G401 (cell line): ENCODE measurements at regions not wholly inside any gene's neighbourhood (a gene's known extent, or its start where the extent isn't known, plus 50 kb on each side); places are given as distances from the start of the nearest gene placed in this dataset.
"Not testable (repeated sequence)": the region's sequence is repeated elsewhere in the genome, so short reads cannot be mapped to it uniquely, and the experiment has no call there.

Experiments
- DNase-seq: peaks from one replicate; pipeline ENCODE4 v3.0.0-alpha.2; 2015; ENCODE audit warnings: low spot score
- in situ Hi-C: cut with HindIII; loops from 2 replicates; pipeline ENCODE4 v1.10.0; 2016; ENCODE audit warnings: low sequenced_read_pairs, mixed read lengths

DNA sequence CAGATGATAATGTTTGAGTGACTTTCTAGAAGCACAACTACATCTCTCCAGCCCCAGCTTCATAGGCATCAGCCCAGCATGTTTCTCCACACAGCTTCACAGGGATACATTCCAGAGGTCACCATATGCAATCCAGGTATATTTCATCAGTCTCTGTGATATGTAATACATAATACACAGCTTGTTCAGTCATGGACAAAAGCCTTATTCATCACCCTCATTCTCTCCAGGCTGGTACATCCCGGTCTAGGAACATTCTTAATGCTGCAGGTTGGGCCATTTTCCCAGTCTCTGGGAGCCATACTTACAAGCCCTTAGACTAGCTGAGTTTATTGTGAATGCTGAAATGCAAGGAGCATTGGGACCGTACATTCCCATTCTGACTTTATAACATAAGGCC lies 169.4 kb downstream of the TMEM200A start:
- in situ Hi-C loops, result no loop called here
- no peak for DNase-seq

DNA sequence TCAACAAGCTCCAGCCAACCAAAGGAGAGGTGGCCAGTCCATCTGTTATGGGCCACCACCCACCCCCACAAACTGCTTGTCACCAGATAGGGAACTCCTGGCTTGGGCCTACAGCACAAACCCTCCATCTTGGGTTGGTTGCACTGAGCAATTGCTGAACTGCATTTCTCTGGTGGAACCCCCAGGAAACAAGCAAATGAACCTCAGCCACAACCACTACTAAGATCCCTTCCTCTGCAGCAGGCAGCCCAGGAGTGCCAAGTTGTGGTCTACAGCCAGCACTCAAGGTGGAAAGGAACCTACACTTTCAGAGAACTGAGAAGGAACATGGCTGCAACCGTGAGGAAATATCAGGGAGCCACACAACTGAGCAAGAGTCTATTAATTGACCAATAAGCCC lies 171.6 kb downstream of the TMEM200A start:
- in situ Hi-C loops, result no loop called here

GRCh38 chr6:130547723-130548122 lies 181.9 kb downstream of the TMEM200A start:
- in situ Hi-C loops, result no loop called here
- peak; percentile 78 for DNase-seq

More for the DNA sequence above, 171.6 kb downstream of the TMEM200A start:
- no peak for DNase-seq

GRCh38 chr6:130557481-130558112 lies 191.8 kb downstream of the TMEM200A start:
- in situ Hi-C loops, result no loop called here
- DNase-seq, result no peak

GRCh38 chr6:130558131-130558530 lies 192.3 kb downstream of the TMEM200A start:
- DNase-seq, result no peak
- in situ Hi-C loops, result no loop called here

GRCh38 chr6:130559166-130559565 lies 193.3 kb downstream of the TMEM200A start:
- in situ Hi-C loops, result no loop called here
- no peak for DNase-seq

- in situ Hi-C loops, result no loop called here
- peak; percentile 63 for DNase-seq
These were observed 194.4 kb downstream of the TMEM200A start for GRCh38 chr6:130560231-130560630.

GRCh38 chr6:130561159-130561558 lies 195.3 kb downstream of the TMEM200A start:
- DNase-seq, in situ Hi-C loops: not testable (repeated sequence)

- peak; percentile 60 for DNase-seq
- in situ Hi-C loops, result no loop called here
These were observed 199.9 kb downstream of the TMEM200A start for GRCh38 chr6:130565696-130566095.

DNA sequence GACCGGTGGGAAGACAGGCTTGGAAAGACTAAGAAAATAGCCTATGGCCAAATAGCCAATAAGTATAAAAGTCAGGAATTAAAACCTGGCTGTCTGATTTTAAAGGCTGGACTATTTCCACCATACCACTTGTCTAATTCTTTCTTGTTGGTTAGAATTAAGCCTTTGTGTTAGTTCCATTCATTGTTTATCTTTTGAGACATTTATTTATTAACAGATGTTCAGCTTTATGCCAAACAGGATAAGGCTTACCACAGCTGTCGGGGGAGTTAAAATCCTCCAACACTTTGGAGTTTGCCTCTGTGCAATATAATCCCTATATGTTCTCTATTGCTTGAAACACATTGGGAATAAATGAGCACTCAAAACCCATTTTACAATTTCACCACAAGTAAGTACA lies 208.3 kb downstream of the TMEM200A start:
- no peak for DNase-seq
- in situ Hi-C loops, result no loop called here

GRCh38 chr6:130575557-130575956 lies 209.7 kb downstream of the TMEM200A start:
- DNase-seq, result no peak
- in situ Hi-C loops, result no loop called here

GRCh38 chr6:130575971-130576370 lies 210.2 kb downstream of the TMEM200A start:
- no peak for DNase-seq
- in situ Hi-C loops, result no loop called here

DNA sequence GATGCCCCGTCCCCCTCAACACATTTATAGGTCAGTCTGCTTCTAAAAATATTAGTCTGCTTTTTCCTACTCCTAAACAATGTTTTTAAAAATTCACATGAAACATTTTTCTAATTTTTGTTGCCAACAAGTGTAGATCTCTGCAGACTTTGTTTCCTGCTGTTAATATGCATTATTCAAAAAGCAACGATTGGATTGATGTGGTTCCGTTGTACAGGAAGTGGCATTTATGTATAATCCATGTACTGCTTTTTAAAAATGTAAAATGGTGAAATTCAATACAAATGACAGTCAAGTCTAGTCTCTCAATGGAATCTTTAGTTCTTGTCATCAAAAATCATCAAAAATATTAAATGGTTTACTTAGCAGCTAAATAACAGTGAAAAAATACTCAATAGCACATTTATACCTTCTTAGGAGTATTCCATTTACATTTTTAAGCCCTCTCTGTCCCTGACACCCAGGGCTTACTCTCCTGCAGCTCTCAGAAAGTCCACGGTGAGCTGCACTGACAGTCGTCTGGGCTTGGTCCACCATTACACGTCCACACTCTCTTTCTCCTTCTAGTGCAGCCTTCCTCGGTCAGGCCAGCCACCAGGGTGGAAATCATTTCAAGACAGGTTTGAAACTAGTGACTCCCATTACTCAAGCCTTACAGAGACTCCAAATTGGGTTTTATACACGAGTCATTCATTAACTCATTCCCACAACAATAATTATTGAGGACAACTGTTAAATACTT lies 211.5 kb downstream of the TMEM200A start:
- in situ Hi-C loops, result no loop called here

GRCh38 chr6:130578713-130579112 lies 212.9 kb downstream of the TMEM200A start:
- in situ Hi-C loops, result no loop called here
- DNase-seq, result no peak

More for the DNA sequence above, 211.5 kb downstream of the TMEM200A start:
- DNase-seq, result no peak

- in situ Hi-C loops, result no loop called here
- DNase-seq, result peak; percentile 14
These were observed 217.5 kb downstream of the TMEM200A start for GRCh38 chr6:130583268-130583667.

DNA sequence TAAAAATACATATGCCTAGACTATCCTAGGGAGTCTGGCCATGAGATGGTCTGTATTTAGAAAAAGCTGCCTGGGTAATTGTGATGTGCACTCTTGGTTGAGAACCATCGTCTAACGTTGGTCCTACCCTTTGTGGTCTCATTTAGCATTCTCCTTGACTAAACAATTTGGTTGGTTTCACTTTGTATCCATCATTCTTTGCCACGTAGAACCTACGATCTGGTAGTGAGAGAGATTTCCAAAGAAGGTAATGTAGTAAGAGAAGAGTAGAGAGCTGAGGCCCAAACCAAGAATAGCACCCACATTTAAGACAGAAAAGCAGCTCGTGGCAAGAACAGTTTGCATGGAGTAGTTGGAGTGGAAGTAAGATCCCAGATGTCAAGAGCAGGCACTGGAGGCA lies 219.8 kb downstream of the TMEM200A start:
- DNase-seq, result no peak
- in situ Hi-C loops, result no loop called here

DNA sequence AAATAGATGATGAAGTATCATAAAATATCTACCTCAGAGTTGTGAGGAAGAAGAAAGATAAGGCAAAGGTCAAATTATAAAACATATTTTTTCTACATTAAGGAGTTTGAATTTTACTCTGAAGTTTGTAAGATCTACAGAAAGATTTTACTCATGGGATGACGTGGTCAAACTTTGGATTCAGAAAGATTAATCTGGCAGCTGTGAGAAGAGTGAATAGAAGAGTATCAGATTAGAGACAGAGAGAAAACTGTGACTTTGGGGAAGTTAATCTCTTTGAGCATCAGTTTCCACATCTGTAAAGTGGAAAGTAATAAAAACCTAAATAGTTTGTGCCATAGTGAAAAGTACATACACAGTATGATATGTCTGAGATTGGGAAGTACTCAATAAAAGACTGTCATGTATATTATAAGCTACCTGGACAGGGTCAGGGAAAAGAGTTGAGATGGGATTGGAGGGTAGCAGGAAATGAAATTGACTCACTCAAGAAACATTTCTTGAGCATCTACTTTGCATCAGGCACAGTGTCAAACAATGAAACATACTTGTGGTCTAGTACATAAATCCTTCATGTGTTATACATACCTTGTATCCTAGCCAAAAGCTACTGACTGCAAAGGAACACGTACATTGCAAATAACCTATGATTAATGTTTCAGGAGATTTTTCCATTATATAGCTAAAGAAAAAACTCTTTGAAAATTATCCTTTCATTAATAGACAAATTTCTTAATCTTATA lies 222.1 kb downstream of the TMEM200A start:
- DNase-seq, result no peak
- in situ Hi-C loops, result no loop called here

DNA sequence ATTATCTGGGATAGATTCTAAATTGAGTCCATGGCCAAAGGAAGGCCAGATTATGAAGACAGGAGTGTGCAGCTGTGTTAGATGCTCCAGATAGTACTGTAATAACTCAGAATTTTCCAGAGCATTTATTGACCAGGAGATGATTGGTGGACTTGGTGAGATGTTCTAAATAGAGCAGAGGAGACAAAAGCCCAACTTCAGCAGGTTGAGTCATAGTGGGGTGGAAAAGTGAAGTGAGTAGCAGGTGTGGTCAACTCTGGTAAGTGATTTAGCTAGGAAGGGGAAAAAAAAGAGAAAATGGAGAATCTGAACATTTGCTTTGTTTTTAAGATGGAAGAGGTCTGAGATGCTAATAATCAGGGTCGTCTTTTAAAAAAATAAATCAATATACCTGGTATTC lies 227.4 kb downstream of the TMEM200A start:
- no peak for DNase-seq

DNA sequence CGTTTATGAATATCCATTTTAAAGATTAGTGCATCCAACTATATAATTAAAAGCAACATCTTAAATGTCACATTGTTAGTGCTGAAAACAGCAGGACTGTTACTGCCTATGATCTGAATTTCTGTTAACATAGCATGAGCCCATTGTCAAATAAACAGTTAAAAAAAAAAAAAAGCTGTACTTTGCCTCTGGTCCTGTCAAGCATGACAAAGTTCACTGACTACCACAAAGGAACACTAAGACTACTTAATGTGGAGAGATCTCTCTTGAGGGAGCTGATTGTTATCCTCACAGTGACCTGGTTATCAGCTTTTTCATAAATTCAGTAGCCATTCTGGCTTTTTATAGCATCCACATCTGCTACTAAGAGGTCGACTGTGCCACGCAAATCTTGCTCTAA lies 228.1 kb downstream of the TMEM200A start:
- in situ Hi-C loops, result no loop called here
- DNase-seq, result no peak

More for the DNA sequence above, 227.4 kb downstream of the TMEM200A start:
- in situ Hi-C loops, result no loop called here
